HL-60 (cell line): ENCODE measurements at regions not wholly inside any gene's neighbourhood (a gene's known extent, or its start where the extent isn't known, plus 50 kb on each side); places are given as distances from the start of the nearest gene placed in this dataset.

ENCODE experiments used
- DNase-seq, 2 experiments: peaks; one replicate each; pipeline ENCODE4 v3.0.0-alpha.2; 2010 to 2020; ENCODE audit warnings: low read depth in 1 of 2, low spot score in 1 of 2
- H3K27ac ChIP-seq: fragments of 250-450 bp; sonication (Bioruptor Pico); replicated peaks from 2 replicates; pipeline ENCODE4 v1.5.1; 2020; ENCODE audit warnings: mild to moderate bottlenecking, moderate library complexity
- H3K27me3 ChIP-seq: fragments of 250-450 bp; sonication (Bioruptor Pico); 2 replicates; pipeline ENCODE4 v1.5.1; 2021; ENCODE audit warnings: mild to moderate bottlenecking, moderate library complexity; ENCODE audit not compliant: insufficient read depth, poor library complexity, severe bottlenecking
- H3K4me3 ChIP-seq: replicated peaks from 2 replicates; pipeline ENCODE4 v1.5.1; 2011; ENCODE audit warnings: mild to moderate bottlenecking, control low read depth, low read length; ENCODE audit not compliant: insufficient read depth
- CTCF ChIP-seq: IDR thresholded peaks from one replicate; pipeline ENCODE4 v1.5.1; 2011; ENCODE audit warnings: low read length, control low read depth, inconsistent platforms; ENCODE audit not compliant: insufficient read depth
- GABPA ChIP-seq: IDR thresholded peaks from 2 replicates; pipeline ENCODE4 v1.6.1; 2012; ENCODE audit warnings: low read depth
- POLR2AphosphoS5 ChIP-seq: IDR thresholded peaks from 2 replicates; pipeline ENCODE4 v1.6.1; 2012; ENCODE audit warnings: low read depth
- REST ChIP-seq: IDR thresholded peaks from 2 replicates; pipeline ENCODE4 v1.6.1; 2012; ENCODE audit warnings: low read depth; ENCODE audit not compliant: insufficient replicate concordance
- SPI1 ChIP-seq: IDR thresholded peaks from 2 replicates; pipeline ENCODE4 v1.6.1; 2012; ENCODE audit warnings: low read depth, mild to moderate bottlenecking, borderline replicate concordance

GRCh38 chr3:55305696-55306485, 181.2 kb downstream of the WNT5A start:
- H3K27ac ChIP-seq = no peak overlapping the region
- no peak overlapping the region for H3K4me3 ChIP-seq
- TF ChIP-seq SPI1 = no peak
- TF ChIP-seq REST = no peak
- TF ChIP-seq POLR2AphosphoS5 = no peak
- no peak for TF ChIP-seq GABPA
- TF ChIP-seq CTCF = no peak
- DNase-seq = no peak
- H3K27me3 ChIP-seq = peaks cover 4% of the 10 kb centered on the region

GRCh38 chr3:55300701-55301100, 186.4 kb downstream of the WNT5A start:
- Histone ChIP-seq H3K27ac (no peak overlapping the region), H3K4me3 (no peak overlapping the region), H3K27me3 (peaks cover 2% of the 10 kb centered on the region)
- TF ChIP-seq REST (no peak), SPI1 (no peak), POLR2AphosphoS5 (no peak), CTCF (no peak), GABPA (no peak)
- DNase-seq = no peak

GRCh38 chr3:55297706-55298105, 189.4 kb downstream of the WNT5A start:
- H3K27ac ChIP-seq = no peak overlapping the region
- DNase-seq = no peak
- TF ChIP-seq POLR2AphosphoS5 (no peak), CTCF (no peak), REST (no peak), SPI1 (no peak), GABPA (no peak)
- no peak overlapping the region for H3K4me3 ChIP-seq
- H3K27me3 ChIP-seq = no peaks in the 10 kb centered on the region
